HG03095 (cell line): ENCODE measurements at regions not wholly inside any gene's neighbourhood (a gene's known extent, or its start where the extent isn't known, plus 50 kb on each side); places are given as distances from the start of the nearest gene placed in this dataset.

ENCODE experiments used
- ATAC-seq: cut with Tn5 transposase; IDR thresholded peaks from one replicate; pipeline ENCODE4 v1.9.1; 2021; ENCODE audit warnings: moderate library complexity; ENCODE audit not compliant: unreplicated experiment

DNA sequence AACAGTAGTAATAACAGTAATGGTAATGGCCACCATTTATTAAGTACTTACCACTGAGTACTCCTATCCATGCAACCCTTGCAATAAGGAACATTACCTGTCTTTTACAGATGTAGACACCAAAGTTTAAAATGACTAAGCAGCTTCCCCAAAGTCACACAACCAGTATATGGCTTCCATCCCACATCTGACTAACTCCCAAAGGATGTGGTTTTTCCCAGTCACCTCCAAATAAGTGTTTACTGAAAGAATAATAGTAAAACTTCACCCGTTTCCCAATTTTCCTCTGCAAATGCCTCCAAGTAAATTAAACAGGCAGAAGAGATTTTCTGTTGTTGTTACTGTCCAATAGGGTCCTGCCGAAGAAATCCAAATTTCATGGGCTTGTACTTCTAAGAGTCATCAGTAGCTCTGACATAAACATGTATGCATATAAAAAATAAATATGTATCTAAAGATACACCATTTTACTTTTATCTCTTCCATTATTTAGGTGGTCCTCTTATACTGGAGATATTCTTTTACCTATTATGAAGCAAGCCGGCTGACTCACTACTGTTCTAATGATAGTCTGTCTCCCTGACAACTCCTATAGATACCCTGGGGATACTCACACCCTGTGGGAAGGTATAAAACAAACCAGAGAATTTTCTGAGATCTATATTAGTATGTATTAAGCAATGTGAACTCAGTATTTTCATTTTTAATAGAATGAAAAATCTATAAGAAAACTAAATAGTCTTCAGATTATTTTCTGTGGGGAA lies 77.9 kb upstream of the ID4 start:
- no peak for ATAC-seq

DNA sequence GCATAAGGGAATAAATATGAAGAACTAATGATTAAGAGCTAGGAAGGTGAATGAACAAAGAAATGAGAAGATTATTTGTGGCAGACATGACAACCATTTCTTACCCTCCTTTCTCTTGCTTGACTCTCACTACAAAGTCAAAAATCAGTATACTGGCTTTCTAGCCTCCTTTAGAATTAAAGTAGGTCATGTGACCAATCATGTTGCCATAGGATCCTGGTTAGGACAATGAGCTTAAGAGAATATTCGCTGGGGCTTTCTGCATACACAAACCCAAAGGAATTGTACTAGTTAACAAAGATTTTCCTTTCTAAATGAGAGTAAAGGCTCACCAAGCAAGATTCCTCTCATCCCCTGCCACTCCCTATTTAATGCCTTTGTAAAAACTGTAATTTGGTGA lies 76.0 kb upstream of the ID4 start:
- ATAC-seq: no peak

DNA sequence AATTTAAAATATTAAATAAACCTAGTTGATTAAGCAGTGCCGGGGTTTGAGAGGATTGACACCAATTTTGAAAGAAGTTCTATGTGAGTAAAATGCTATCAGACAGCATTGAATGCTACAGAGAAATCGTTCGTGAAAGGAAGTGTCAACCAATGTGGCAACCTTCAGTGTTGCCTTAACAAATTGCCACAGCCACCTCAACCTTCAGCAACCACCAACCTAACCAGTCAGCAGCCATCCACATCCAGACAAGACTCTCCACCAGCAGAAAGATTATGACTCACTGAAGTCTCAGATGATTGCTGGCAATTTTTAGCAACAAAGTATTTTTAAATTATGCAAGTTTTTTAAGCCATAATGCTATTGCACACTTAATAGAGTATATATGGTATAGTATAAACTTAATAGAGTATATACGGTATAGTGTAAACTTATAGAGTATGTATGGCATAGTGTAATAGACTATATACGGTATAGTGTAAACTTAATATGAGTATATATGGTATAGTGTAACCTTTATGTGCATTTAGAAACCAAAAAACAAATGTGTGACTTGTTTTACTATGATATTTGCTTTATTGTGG lies 65.3 kb upstream of the ID4 start:
- ATAC-seq: no peak

DNA sequence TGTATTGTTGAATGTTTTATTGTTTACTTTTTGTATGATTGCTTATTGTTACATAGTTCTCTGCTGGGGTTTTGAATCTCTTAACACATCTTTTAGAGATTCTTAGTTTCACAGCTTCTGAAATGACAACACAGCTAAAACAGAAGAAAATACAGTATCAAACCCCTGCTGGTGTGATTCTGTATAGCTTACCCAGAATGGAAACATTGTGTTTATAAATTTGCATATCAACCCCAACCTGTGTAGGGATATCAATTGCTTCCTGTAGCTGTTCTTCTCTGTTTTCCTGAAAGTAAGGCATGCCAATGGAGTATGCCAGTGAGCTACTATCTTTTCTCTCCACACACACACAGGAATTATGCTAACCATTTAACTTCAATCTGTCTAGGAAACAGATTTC lies 64.3 kb upstream of the ID4 start:
- ATAC-seq: no peak

DNA sequence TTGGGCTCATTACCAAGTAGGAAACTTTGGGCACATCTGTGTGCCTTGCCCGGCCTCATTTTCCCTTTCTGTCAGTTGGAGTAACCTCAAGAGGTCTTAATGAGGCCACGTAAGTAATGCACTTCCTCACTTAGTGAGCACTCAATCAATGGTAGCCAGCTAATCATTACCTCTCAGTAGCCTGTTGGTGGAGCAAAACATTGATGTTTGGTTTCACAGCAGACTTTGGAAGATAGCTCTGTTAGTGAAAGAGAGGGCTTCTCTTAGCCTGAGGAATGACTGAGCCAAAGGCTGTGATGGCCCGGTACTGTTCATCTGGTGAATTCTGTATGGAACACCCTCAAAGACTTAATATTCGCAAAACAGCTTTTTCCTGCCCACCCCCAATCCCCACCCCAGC lies 55.9 kb upstream of the ID4 start:
- no peak for ATAC-seq

DNA sequence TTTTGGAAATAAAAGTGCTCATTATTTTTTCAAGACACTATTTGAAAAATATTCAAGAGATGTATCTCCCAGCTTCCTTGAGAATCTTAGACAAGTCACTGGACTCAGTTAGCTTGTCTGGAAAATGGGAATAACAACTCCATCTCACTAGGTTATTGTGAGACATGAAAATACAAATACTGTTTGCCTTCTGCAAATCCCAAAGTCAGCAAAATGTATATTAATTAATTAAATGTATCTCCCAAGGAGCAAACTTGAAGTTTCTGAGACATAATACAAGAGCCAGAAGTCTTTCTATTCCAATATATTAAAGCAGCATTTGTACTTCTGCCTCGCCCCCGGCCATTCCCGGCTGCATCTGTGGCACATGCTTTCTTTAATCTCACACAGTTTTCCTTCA lies 54.6 kb upstream of the ID4 start:
- ATAC-seq: no peak
